ENCODE measurements at regions not wholly inside any gene's neighbourhood (a gene's known extent, or its start where the extent isn't known, plus 50 kb on each side); places are given as distances from the start of the nearest gene placed in this dataset.
"Not testable (repeated sequence)": the region's sequence is repeated elsewhere in the genome, so short reads cannot be mapped to it uniquely, and the experiment has no call there.

DNA sequence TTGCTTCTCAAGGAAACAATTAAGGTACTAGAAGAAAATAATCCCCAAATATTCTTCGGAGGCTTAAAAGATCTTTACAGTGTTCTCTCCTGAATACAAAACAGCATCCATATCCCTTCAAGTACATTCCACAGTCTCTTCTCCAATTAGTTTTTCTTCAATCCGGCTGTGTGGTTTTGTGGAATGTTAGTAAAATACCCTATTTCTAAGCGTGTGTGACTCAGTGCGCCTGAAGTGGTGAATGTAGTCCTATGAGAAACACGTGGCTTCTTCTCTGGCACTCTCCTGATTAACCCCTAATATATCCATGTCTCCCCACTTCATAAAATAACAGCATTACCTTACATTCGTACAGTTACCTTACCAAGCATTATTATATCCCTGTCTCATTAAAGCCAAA, 570.2 kb downstream of the ARL4A start:
- WGBS, 2 donors (ENCODE audit: low coverage in 1 of 2): 80 to 89% methylated on average over 5 to 6 of the region's 6 CpGs
- TF ChIP-seq, protein P1, sequence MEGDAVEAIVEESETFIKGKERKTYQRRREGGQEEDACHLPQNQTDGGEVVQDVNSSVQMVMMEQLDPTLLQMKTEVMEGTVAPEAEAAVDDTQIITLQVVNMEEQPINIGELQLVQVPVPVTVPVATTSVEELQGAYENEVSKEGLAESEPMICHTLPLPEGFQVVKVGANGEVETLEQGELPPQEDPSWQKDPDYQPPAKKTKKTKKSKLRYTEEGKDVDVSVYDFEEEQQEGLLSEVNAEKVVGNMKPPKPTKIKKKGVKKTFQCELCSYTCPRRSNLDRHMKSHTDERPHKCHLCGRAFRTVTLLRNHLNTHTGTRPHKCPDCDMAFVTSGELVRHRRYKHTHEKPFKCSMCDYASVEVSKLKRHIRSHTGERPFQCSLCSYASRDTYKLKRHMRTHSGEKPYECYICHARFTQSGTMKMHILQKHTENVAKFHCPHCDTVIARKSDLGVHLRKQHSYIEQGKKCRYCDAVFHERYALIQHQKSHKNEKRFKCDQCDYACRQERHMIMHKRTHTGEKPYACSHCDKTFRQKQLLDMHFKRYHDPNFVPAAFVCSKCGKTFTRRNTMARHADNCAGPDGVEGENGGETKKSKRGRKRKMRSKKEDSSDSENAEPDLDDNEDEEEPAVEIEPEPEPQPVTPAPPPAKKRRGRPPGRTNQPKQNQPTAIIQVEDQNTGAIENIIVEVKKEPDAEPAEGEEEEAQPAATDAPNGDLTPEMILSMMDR (IDR thresholded peaks at IDR 0.05): no peak
- TF ChIP-seq EP300 (IDR thresholded peaks at IDR 0.05) (no peak), POLR2A (IDR thresholded peaks at IDR 0.05) (no peak), POLR2AphosphoS5 (IDR thresholded peaks at IDR 0.05) (no peak)
- no peak for ATAC-seq

DNA sequence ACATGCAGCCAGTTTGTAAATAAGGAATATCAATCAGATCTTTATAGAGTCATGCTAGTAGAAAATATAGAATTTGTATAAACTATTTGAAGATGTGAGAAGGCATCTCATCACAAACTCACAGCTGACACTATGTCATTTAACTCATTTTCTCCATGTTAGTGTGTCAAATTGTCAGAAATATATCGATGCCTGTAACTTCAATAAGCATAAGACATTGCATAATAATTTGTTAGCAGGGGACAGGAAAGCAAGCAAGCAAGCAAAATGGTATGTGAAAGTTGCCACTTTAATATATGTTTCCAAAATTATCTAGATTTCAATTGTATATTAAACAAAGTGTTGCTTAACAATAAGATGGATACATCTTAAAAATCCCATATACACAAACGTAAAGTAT, 571.0 kb downstream of the ARL4A start:
- 89 to 92% methylated on average over 2 of the region's 2 CpGs for WGBS, 2 donors (ENCODE audit: low coverage in 1 of 2)
- no peak for ATAC-seq
- H3K4me3 ChIP-seq: no peak overlapping the region
- H3K4me1 ChIP-seq: no peaks in the 10 kb centered on the region
- no peaks in the 10 kb centered on the region for H3K9me3 ChIP-seq
- no peaks in the 10 kb centered on the region for H3K27me3 ChIP-seq
- TF ChIP-seq POLR2AphosphoS5 (IDR thresholded peaks at IDR 0.05) (no peak), EP300 (IDR thresholded peaks at IDR 0.05) (no peak), POLR2A (IDR thresholded peaks at IDR 0.05) (no peak)
- TF ChIP-seq, protein P1 (IDR thresholded peaks at IDR 0.05): no peak
- no peak overlapping the region for H3K27ac ChIP-seq
- no peaks in the 10 kb centered on the region for H3K36me3 ChIP-seq

More for the DNA sequence above, 570.2 kb downstream of the ARL4A start:
- Histone ChIP-seq H3K27ac (no peak overlapping the region), H3K9me3 (no peaks in the 10 kb centered on the region), H3K4me3 (no peak overlapping the region), H3K4me1 (no peaks in the 10 kb centered on the region), H3K27me3 (no peaks in the 10 kb centered on the region), H3K36me3 (no peaks in the 10 kb centered on the region)

DNA sequence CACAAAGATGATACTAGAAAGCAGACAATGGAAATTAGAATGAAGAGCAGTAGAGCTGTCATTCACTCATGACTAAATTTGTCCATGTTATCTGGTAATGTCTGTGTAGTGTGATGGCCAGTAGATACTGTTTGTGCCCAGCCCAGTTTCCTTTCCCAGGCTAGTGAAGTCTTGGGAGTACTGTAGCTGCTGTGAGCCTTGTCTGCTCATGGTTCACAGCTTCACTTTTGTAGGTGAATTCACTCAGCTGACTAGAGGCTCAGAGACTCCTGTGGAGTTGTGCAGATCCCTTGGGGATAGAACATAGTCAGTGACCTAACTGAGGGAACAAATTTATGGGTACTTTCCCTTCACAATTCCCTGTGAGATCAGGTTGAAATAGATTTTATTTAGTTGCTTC, 572.5 kb downstream of the ARL4A start:
- Histone ChIP-seq H3K4me3 (no peak overlapping the region), H3K36me3 (no peaks in the 10 kb centered on the region), H3K4me1 (no peaks in the 10 kb centered on the region), H3K27ac (no peak overlapping the region), H3K27me3 (no peaks in the 10 kb centered on the region), H3K9me3 (no peaks in the 10 kb centered on the region)
- TF ChIP-seq POLR2AphosphoS5 (IDR thresholded peaks at IDR 0.05): no peak
- TF ChIP-seq EP300 (IDR thresholded peaks at IDR 0.05): no peak
- TF ChIP-seq, protein P1 (IDR thresholded peaks at IDR 0.05): no peak
- no peak for ATAC-seq

DNA sequence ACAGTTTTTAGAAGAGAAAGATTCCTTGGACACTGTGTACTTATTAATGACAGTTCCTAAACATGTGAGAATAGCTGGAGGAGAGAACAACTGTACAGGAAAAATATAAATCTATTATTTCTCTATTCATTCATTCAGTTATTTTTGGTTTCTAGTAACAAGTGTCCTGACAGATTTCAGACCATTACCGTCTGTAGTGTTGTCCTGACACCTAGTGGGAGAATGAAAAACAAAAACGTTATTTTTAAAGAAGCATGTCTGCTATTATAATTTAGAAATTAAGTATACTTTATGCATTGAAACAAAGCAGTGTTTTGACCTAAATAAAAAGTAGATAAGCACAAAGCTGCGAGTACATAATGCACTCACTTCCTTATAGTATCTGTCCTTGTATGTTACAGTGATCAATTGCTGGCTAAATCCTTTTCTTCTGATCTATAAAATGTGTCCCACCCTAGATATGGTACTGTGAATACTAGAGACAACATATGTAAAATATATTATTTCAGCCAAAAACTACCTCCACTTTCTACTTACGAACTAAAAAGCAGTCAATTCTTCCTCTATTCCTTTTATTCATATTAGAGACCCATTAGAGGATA, 575.6 kb downstream of the ARL4A start:
- TF ChIP-seq, protein P1 (IDR thresholded peaks at IDR 0.05): peak; percentile 48 to 72 (median 66)
- TF ChIP-seq EP300 (IDR thresholded peaks at IDR 0.05): no peak
- no peaks in the 10 kb centered on the region for H3K27me3 ChIP-seq
- ATAC-seq: no peak
- H3K27ac ChIP-seq: no peak overlapping the region
- no peaks in the 10 kb centered on the region for H3K4me1 ChIP-seq
- WGBS, 2 donors (ENCODE audit: low coverage in 1 of 2): 3 to 5% methylated on average over 4 of the region's 4 CpGs
- no peaks in the 10 kb centered on the region for H3K36me3 ChIP-seq
- no peaks in the 10 kb centered on the region for H3K9me3 ChIP-seq
- no peak overlapping the region for H3K4me3 ChIP-seq

DNA sequence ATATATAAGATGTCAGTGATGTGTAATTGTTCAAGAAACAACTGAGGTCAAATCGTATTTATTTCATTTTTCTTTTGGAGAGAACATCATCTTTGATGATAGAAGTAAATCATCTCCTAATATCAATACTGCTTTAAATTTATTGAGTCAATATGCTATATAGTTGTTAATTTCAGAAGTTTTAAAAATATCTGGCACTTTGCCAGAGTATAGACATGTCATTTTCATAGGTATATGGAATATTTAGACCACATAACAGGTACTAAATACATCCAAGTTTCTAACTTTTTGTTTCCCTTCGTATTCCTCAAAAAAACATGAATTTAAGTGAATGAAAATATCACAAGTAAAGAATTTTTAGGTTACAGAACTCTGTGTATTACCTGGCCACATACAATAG, 577.8 kb downstream of the ARL4A start:
- no peak for ATAC-seq
- Histone ChIP-seq H3K4me1 (no peaks in the 10 kb centered on the region), H3K27me3 (no peaks in the 10 kb centered on the region), H3K9me3 (no peaks in the 10 kb centered on the region), H3K36me3 (no peaks in the 10 kb centered on the region), H3K27ac (no peak overlapping the region), H3K4me3 (no peak overlapping the region)
- no peak for TF ChIP-seq POLR2A (IDR thresholded peaks at IDR 0.05)
- TF ChIP-seq, protein P1 (IDR thresholded peaks at IDR 0.05): no peak
- no peak for TF ChIP-seq EP300 (IDR thresholded peaks at IDR 0.05)
- TF ChIP-seq POLR2AphosphoS5 (IDR thresholded peaks at IDR 0.05): no peak
- WGBS, 2 donors (ENCODE audit: low coverage in 1 of 2): 65 to 84% methylated on average over 2 of the region's 2 CpGs

DNA sequence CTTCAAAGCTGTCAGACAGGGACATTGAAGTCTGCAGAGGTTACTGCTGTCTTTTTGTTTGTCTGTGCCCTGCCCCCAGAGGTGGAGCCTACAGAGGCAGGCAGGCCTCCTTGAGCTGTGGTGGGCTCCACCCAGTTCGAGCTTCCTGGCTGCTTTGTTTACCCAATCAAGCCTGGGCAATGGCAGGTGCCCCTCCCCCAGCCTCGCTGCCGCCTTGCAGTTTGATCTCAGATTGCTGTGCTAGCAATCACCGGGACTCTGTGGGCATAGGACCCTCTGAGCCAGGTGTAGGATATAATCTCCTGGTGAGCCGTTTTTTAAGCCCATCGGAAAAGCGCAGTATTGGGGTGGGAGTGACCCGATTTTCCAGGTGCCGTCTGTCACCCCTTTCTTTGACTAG, 586.8 kb downstream of the ARL4A start:
- not testable (repeated sequence) for H3K36me3 ChIP-seq, ATAC-seq, H3K27me3 ChIP-seq, H3K4me3 ChIP-seq, H3K27ac ChIP-seq, H3K9me3 ChIP-seq, H3K4me1 ChIP-seq
- WGBS, 2 donors (ENCODE audit: low coverage in 1 of 2): 89 to 100% methylated on average over 1 to 3 of the region's 9 CpGs
